ENCODE measurements at regions not wholly inside any gene's neighbourhood (a gene's known extent, or its start where the extent isn't known, plus 50 kb on each side); places are given as distances from the start of the nearest gene placed in this dataset.
"Not testable (repeated sequence)": the region's sequence is repeated elsewhere in the genome, so short reads cannot be mapped to it uniquely, and the experiment has no call there.

- no peak overlapping the region for H3K27ac ChIP-seq (ENCODE audit: insufficient read depth, low read depth, low read length, poor library complexity, severe bottlenecking)
- no peaks in the 10 kb centered on the region for H3K27me3 ChIP-seq (ENCODE audit: control insufficient read depth, insufficient read depth, low read length, poor library complexity, severe bottlenecking)
- H3K4me1 ChIP-seq (ENCODE audit: control insufficient read depth, insufficient read depth, low read length), result no peaks in the 10 kb centered on the region
- WGBS, 2 experiments, result 94 to 96% methylated on average over 8 of the region's 8 CpGs
- no peaks in the 10 kb centered on the region for H3K9me3 ChIP-seq (ENCODE audit: control insufficient read depth, low read length)
- H3K4me3 ChIP-seq (ENCODE audit: insufficient read depth, low read depth, low read length), result no peak overlapping the region
- no peaks in the 10 kb centered on the region for H3K36me3 ChIP-seq (ENCODE audit: control insufficient read depth, insufficient read depth, low read length)
Measured at GRCh38 chr6:3959385-3959784, 110.2 kb downstream of the FAM50B start.

GRCh38 chr6:3960754-3961361 lies 111.7 kb downstream of the FAM50B start:
- H3K9me3 ChIP-seq (ENCODE audit: control insufficient read depth, low read length), result no peaks in the 10 kb centered on the region
- 89 to 93% methylated on average over 5 of the region's 5 CpGs for WGBS, 2 experiments
- H3K27ac ChIP-seq (ENCODE audit: insufficient read depth, low read depth, low read length, poor library complexity, severe bottlenecking), result no peak overlapping the region
- no peaks in the 10 kb centered on the region for H3K27me3 ChIP-seq (ENCODE audit: control insufficient read depth, insufficient read depth, low read length, poor library complexity, severe bottlenecking)
- H3K36me3 ChIP-seq (ENCODE audit: control insufficient read depth, insufficient read depth, low read length), result no peaks in the 10 kb centered on the region
- H3K4me1 ChIP-seq (ENCODE audit: control insufficient read depth, insufficient read depth, low read length), result no peaks in the 10 kb centered on the region
- H3K4me3 ChIP-seq (ENCODE audit: insufficient read depth, low read depth, low read length), result no peak overlapping the region

GRCh38 chr6:3961581-3962215 lies 112.5 kb downstream of the FAM50B start:
- Histone ChIP-seq H3K9me3 (ENCODE audit: control insufficient read depth, low read length) (no peaks in the 10 kb centered on the region), H3K27ac (ENCODE audit: insufficient read depth, low read depth, low read length, poor library complexity, severe bottlenecking) (no peak overlapping the region), H3K4me3 (ENCODE audit: insufficient read depth, low read depth, low read length) (no peak overlapping the region), H3K36me3 (ENCODE audit: control insufficient read depth, insufficient read depth, low read length) (no peaks in the 10 kb centered on the region), H3K4me1 (ENCODE audit: control insufficient read depth, insufficient read depth, low read length) (no peaks in the 10 kb centered on the region), H3K27me3 (ENCODE audit: control insufficient read depth, insufficient read depth, low read length, poor library complexity, severe bottlenecking) (no peaks in the 10 kb centered on the region)
- 90 to 92% methylated on average over 6 to 7 of the region's 7 CpGs for WGBS, 2 experiments

- Histone ChIP-seq H3K4me3 (ENCODE audit: insufficient read depth, low read depth, low read length) (no peak overlapping the region), H3K27me3 (ENCODE audit: control insufficient read depth, insufficient read depth, low read length, poor library complexity, severe bottlenecking) (no peaks in the 10 kb centered on the region), H3K4me1 (ENCODE audit: control insufficient read depth, insufficient read depth, low read length) (no peaks in the 10 kb centered on the region), H3K27ac (ENCODE audit: insufficient read depth, low read depth, low read length, poor library complexity, severe bottlenecking) (no peak overlapping the region), H3K9me3 (ENCODE audit: control insufficient read depth, low read length) (no peaks in the 10 kb centered on the region), H3K36me3 (ENCODE audit: control insufficient read depth, insufficient read depth, low read length) (no peaks in the 10 kb centered on the region)
- 92 to 95% methylated on average over 7 of the region's 7 CpGs for WGBS, 2 experiments
Measured at GRCh38 chr6:3962291-3963280, 113.4 kb downstream of the FAM50B start.

GRCh38 chr6:3963426-3963825 lies 114.3 kb downstream of the FAM50B start:
- H3K27me3 ChIP-seq (ENCODE audit: control insufficient read depth, insufficient read depth, low read length, poor library complexity, severe bottlenecking), result no peaks in the 10 kb centered on the region
- no peak overlapping the region for H3K4me3 ChIP-seq (ENCODE audit: insufficient read depth, low read depth, low read length)
- no peaks in the 10 kb centered on the region for H3K36me3 ChIP-seq (ENCODE audit: control insufficient read depth, insufficient read depth, low read length)
- no peaks in the 10 kb centered on the region for H3K4me1 ChIP-seq (ENCODE audit: control insufficient read depth, insufficient read depth, low read length)
- 93 to 95% methylated on average over 4 of the region's 4 CpGs for WGBS, 2 experiments
- H3K27ac ChIP-seq (ENCODE audit: insufficient read depth, low read depth, low read length, poor library complexity, severe bottlenecking), result no peak overlapping the region
- H3K9me3 ChIP-seq (ENCODE audit: control insufficient read depth, low read length), result no peaks in the 10 kb centered on the region

GRCh38 chr6:3965071-3965718 lies 113.7 kb downstream of the FAM217A start:
- Histone ChIP-seq H3K9me3 (ENCODE audit: control insufficient read depth, low read length) (no peaks in the 10 kb centered on the region), H3K36me3 (ENCODE audit: control insufficient read depth, insufficient read depth, low read length) (no peaks in the 10 kb centered on the region), H3K27ac (ENCODE audit: insufficient read depth, low read depth, low read length, poor library complexity, severe bottlenecking) (no peak overlapping the region), H3K4me3 (ENCODE audit: insufficient read depth, low read depth, low read length) (no peak overlapping the region), H3K27me3 (ENCODE audit: control insufficient read depth, insufficient read depth, low read length, poor library complexity, severe bottlenecking) (no peaks in the 10 kb centered on the region), H3K4me1 (ENCODE audit: control insufficient read depth, insufficient read depth, low read length) (no peaks in the 10 kb centered on the region)
- WGBS, 2 experiments, result 94 to 96% methylated on average over 12 of the region's 12 CpGs

GRCh38 chr6:3966426-3966825 lies 112.5 kb downstream of the FAM217A start:
- WGBS, 2 experiments, result 90 to 93% methylated on average over 9 of the region's 9 CpGs
- Histone ChIP-seq H3K4me3 (ENCODE audit: insufficient read depth, low read depth, low read length) (no peak overlapping the region), H3K4me1 (ENCODE audit: control insufficient read depth, insufficient read depth, low read length) (no peaks in the 10 kb centered on the region), H3K27ac (ENCODE audit: insufficient read depth, low read depth, low read length, poor library complexity, severe bottlenecking) (no peak overlapping the region), H3K27me3 (ENCODE audit: control insufficient read depth, insufficient read depth, low read length, poor library complexity, severe bottlenecking) (no peaks in the 10 kb centered on the region), H3K36me3 (ENCODE audit: control insufficient read depth, insufficient read depth, low read length) (no peaks in the 10 kb centered on the region), H3K9me3 (ENCODE audit: control insufficient read depth, low read length) (no peaks in the 10 kb centered on the region)

GRCh38 chr6:3970097-3970496 lies 108.8 kb downstream of the FAM217A start:
- WGBS, 2 experiments, result 95 to 96% methylated on average over 5 of the region's 5 CpGs
- Histone ChIP-seq H3K27ac (ENCODE audit: insufficient read depth, low read depth, low read length, poor library complexity, severe bottlenecking) (no peak overlapping the region), H3K4me1 (ENCODE audit: control insufficient read depth, insufficient read depth, low read length) (no peaks in the 10 kb centered on the region), H3K36me3 (ENCODE audit: control insufficient read depth, insufficient read depth, low read length) (no peaks in the 10 kb centered on the region), H3K9me3 (ENCODE audit: control insufficient read depth, low read length) (no peaks in the 10 kb centered on the region), H3K4me3 (ENCODE audit: insufficient read depth, low read depth, low read length) (no peak overlapping the region), H3K27me3 (ENCODE audit: control insufficient read depth, insufficient read depth, low read length, poor library complexity, severe bottlenecking) (no peaks in the 10 kb centered on the region)

- not testable (repeated sequence) for H3K27ac ChIP-seq (ENCODE audit: insufficient read depth, low read depth, low read length, poor library complexity, severe bottlenecking)
- WGBS, 2 experiments, result 65 to 67% methylated on average over 3 of the region's 3 CpGs
Measured at GRCh38 chr6:3973152-3973551, 105.8 kb downstream of the FAM217A start.

More at GRCh38 chr6:3973152-3973551, 105.8 kb downstream of the FAM217A start:
- not testable (repeated sequence) for H3K36me3 ChIP-seq (ENCODE audit: control insufficient read depth, insufficient read depth, low read length); H3K9me3 ChIP-seq (ENCODE audit: control insufficient read depth, low read length); H3K4me1 ChIP-seq (ENCODE audit: control insufficient read depth, insufficient read depth, low read length); H3K27me3 ChIP-seq (ENCODE audit: control insufficient read depth, insufficient read depth, low read length, poor library complexity, severe bottlenecking); H3K4me3 ChIP-seq (ENCODE audit: insufficient read depth, low read depth, low read length)

All from ectodermal cell (in vitro differentiated cells).